ENCODE measurements at regions not wholly inside any gene's neighbourhood (a gene's known extent, or its start where the extent isn't known, plus 50 kb on each side); places are given as distances from the start of the nearest gene placed in this dataset.

GRCh38 chr5:114665551-114665950 is 303.7 kb downstream of the KCNN2 start:
- intact Hi-C loops (cut with DNase I) = no loop called here
- Histone ChIP-seq H3K27me3 (no peaks in the 10 kb centered on the region), H3K4me1 (ENCODE audit: insufficient read depth) (no peaks in the 10 kb centered on the region), H3K36me3 (no peaks in the 10 kb centered on the region), H3K27ac (no peak overlapping the region), H3K4me3 (no peak overlapping the region), H3K9me3 (no peaks in the 10 kb centered on the region)
- DNase-seq = no peak
- TF ChIP-seq EP300 (IDR thresholded peaks at IDR 0.05) = no peak
- no peak for TF ChIP-seq CTCF (IDR thresholded peaks at IDR 0.05)
- TF ChIP-seq POLR2A (IDR thresholded peaks at IDR 0.05) = no peak
- 58 to 77% (median 73%) methylated on average over 2 of the region's 2 CpGs for WGBS, 3 donors

GRCh38 chr5:114660791-114661190 is 298.9 kb downstream of the KCNN2 start:
- no peak overlapping the region for H3K27ac ChIP-seq
- no peaks in the 10 kb centered on the region for H3K4me1 ChIP-seq (ENCODE audit: insufficient read depth)
- no peak for DNase-seq
- H3K9me3 ChIP-seq = no peaks in the 10 kb centered on the region
- intact Hi-C loops (cut with DNase I) = no loop called here
- no peaks in the 10 kb centered on the region for H3K36me3 ChIP-seq
- H3K27me3 ChIP-seq = no peaks in the 10 kb centered on the region
- WGBS, 3 donors = 95 to 97% (median 96%) methylated on average over 1 of the region's 1 CpG
- TF ChIP-seq EP300 (IDR thresholded peaks at IDR 0.05) (no peak), CTCF (IDR thresholded peaks at IDR 0.05) (no peak), POLR2A (IDR thresholded peaks at IDR 0.05) (no peak)
- H3K4me3 ChIP-seq = no peak overlapping the region

- Histone ChIP-seq H3K27ac (no peak overlapping the region), H3K9me3 (no peaks in the 10 kb centered on the region), H3K4me3 (no peak overlapping the region), H3K36me3 (no peaks in the 10 kb centered on the region), H3K27me3 (no peaks in the 10 kb centered on the region), H3K4me1 (ENCODE audit: insufficient read depth) (no peaks in the 10 kb centered on the region)
- intact Hi-C loops (cut with DNase I) = no loop called here
- no peak for DNase-seq
- TF ChIP-seq CTCF (IDR thresholded peaks at IDR 0.05) (no peak), POLR2A (IDR thresholded peaks at IDR 0.05) (no peak), EP300 (IDR thresholded peaks at IDR 0.05) (no peak)
- WGBS, 3 donors = 30 to 52% (median 50%) methylated on average over 1 of the region's 1 CpG
These were observed 296.3 kb downstream of the KCNN2 start for GRCh38 chr5:114658194-114658593.

- Histone ChIP-seq H3K9me3 (no peaks in the 10 kb centered on the region), H3K4me3 (no peak overlapping the region), H3K4me1 (ENCODE audit: insufficient read depth) (no peaks in the 10 kb centered on the region), H3K27ac (no peak overlapping the region), H3K27me3 (no peaks in the 10 kb centered on the region), H3K36me3 (no peaks in the 10 kb centered on the region)
- intact Hi-C loops (cut with DNase I) = no loop called here
- no peak for DNase-seq
- TF ChIP-seq EP300 (IDR thresholded peaks at IDR 0.05) (no peak), POLR2A (IDR thresholded peaks at IDR 0.05) (no peak), CTCF (IDR thresholded peaks at IDR 0.05) (no peak)
- 68 to 76% (median 72%) methylated on average over 6 of the region's 6 CpGs for WGBS, 3 donors
These were observed 295.7 kb downstream of the KCNN2 start for GRCh38 chr5:114657342-114658130.
